ENCODE measurements at regions not wholly inside any gene's neighbourhood (a gene's known extent, or its start where the extent isn't known, plus 50 kb on each side); places are given as distances from the start of the nearest gene placed in this dataset.
"Not testable (repeated sequence)": the region's sequence is repeated elsewhere in the genome, so short reads cannot be mapped to it uniquely, and the experiment has no call there.

- no peak for DNase-seq (ENCODE audit: low read depth)
Measured at GRCh38 chr2:64743739-64744330, 90.1 kb upstream of the SERTAD2 start.

- DNase-seq (ENCODE audit: low read depth), result no peak
Measured at GRCh38 chr2:64745562-64745961, 91.8 kb upstream of the SERTAD2 start.

GRCh38 chr2:64747690-64748091 is 94.0 kb upstream of the SERTAD2 start:
- DNase-seq (ENCODE audit: low read depth), result not testable (repeated sequence)

- DNase-seq (ENCODE audit: low read depth), result no peak
Measured at GRCh38 chr2:64748147-64748546, 94.4 kb upstream of the SERTAD2 start.

- DNase-seq (ENCODE audit: low read depth), result no peak
Measured at GRCh38 chr2:64748561-64748960, 94.8 kb upstream of the SERTAD2 start.

- DNase-seq (ENCODE audit: low read depth), result no peak
Measured at GRCh38 chr2:64749446-64749845, 95.7 kb upstream of the SERTAD2 start.

GRCh38 chr2:64750001-64750816 is 96.5 kb upstream of the SERTAD2 start:
- peak; percentile 54 for DNase-seq (ENCODE audit: low read depth)

- peak; percentile 99 for DNase-seq (ENCODE audit: low read depth)
Measured at GRCh38 chr2:64750817-64751285, 97.1 kb upstream of the SERTAD2 start.

- DNase-seq (ENCODE audit: low read depth), result peak; percentile 57
Measured at GRCh38 chr2:64751286-64752260, 97.9 kb upstream of the SERTAD2 start.

GRCh38 chr2:64753399-64753798 is 99.7 kb upstream of the SERTAD2 start:
- DNase-seq (ENCODE audit: low read depth), result no peak

- DNase-seq (ENCODE audit: low read depth), result no peak
Measured at GRCh38 chr2:64754570-64754969, 100.9 kb upstream of the SERTAD2 start.

- no peak for DNase-seq (ENCODE audit: low read depth)
Measured at GRCh38 chr2:64757126-64757525, 103.4 kb upstream of the SERTAD2 start.

- DNase-seq (ENCODE audit: low read depth), result no peak
Measured at GRCh38 chr2:64760128-64760527, 106.4 kb upstream of the SERTAD2 start.

GRCh38 chr2:64762301-64762997 is 108.7 kb upstream of the SERTAD2 start:
- DNase-seq (ENCODE audit: low read depth), result no peak

GRCh38 chr2:64763126-64763525 is 109.4 kb upstream of the SERTAD2 start:
- no peak for DNase-seq (ENCODE audit: low read depth)

- DNase-seq (ENCODE audit: low read depth), result no peak
Measured at GRCh38 chr2:64765160-64765805, 111.6 kb upstream of the SERTAD2 start.

- DNase-seq (ENCODE audit: low read depth), result peak; percentile 50
Measured at GRCh38 chr2:64766841-64767669, 113.3 kb upstream of the SERTAD2 start.

- peak; percentile 94 for DNase-seq (ENCODE audit: low read depth)
Measured at GRCh38 chr2:64767670-64768468, 114.2 kb upstream of the SERTAD2 start.

- no peak for DNase-seq (ENCODE audit: low read depth)
Measured at GRCh38 chr2:64768491-64769005, 114.8 kb upstream of the SERTAD2 start.
